Naive thymus-derived CD4-positive, alpha-beta T cell (primary cell): ENCODE measurements at regions not wholly inside any gene's neighbourhood (a gene's known extent, or its start where the extent isn't known, plus 50 kb on each side); places are given as distances from the start of the nearest gene placed in this dataset.

Source experiments
- ATAC-seq: fragments of 150-1000 bp; cut with Tn5 transposase; 2 replicates; pipeline ENCODE4 v1.10.0; 2021; ENCODE audit warnings: mild to moderate bottlenecking, moderate library complexity
- CTCF ChIA-PET: fragments of 350-600 bp; sonication (Branson Sonifier 250); formaldehyde crosslinking; loops from one replicate; lab custom pipeline; 2021; ENCODE audit warnings: antibody characterized with exemption; lab: Charles Lee
- POLR2A ChIA-PET: fragments of 350-600 bp; sonication (Branson Sonifier 250); formaldehyde crosslinking; loops from one replicate; lab custom pipeline; 2021; ENCODE audit warnings: antibody characterized with exemption, inconsistent platforms; lab: Charles Lee
- DNase-seq, 9 donors: peaks; one replicate each; pipeline versions ENCODE4 v3.0.0 to v3.0.0-alpha.2; 2020 to 2022; ENCODE audit warnings: mixed read lengths in 1 of 9
- H3K27ac ChIP-seq: one replicate; pipeline ENCODE4 v1.7.0; 2013; ENCODE audit warnings: mild to moderate bottlenecking, low read depth, low read length, moderate library complexity
- H3K27me3 ChIP-seq, 2 donors: one replicate each; pipeline ENCODE4 v1.7.0; 2013; ENCODE audit warnings: low read length in 2 of 2, mild to moderate bottlenecking in 2 of 2, moderate library complexity in 2 of 2; ENCODE audit not compliant: control insufficient read depth in 2 of 2, insufficient read depth in 2 of 2
- H3K36me3 ChIP-seq, 3 experiments: 1 replicate in 2 of 3; 2 replicates in 1 of 3; pipeline ENCODE4 v1.7.0; 2013; ENCODE audit warnings: low read length in 3 of 3, mild to moderate bottlenecking in 3 of 3, moderate library complexity in 1 of 3; ENCODE audit not compliant: insufficient read depth in 3 of 3, control insufficient read depth in 2 of 3
- H3K4me1 ChIP-seq, 2 donors: one replicate each; pipeline ENCODE4 v1.7.0; 2013; ENCODE audit warnings: low read length in 2 of 2, mild to moderate bottlenecking in 2 of 2, moderate library complexity in 1 of 2; ENCODE audit not compliant: control insufficient read depth in 2 of 2, insufficient read depth in 2 of 2
- H3K4me3 ChIP-seq: 2 replicates; pipeline ENCODE4 v1.7.0; 2013; ENCODE audit warnings: mild to moderate bottlenecking, low read length
- H3K9me3 ChIP-seq, 3 experiments: 1 replicate in 2 of 3; 2 replicates in 1 of 3; pipeline ENCODE4 v1.7.0; 2013; ENCODE audit warnings: low read length in 3 of 3; ENCODE audit not compliant: control insufficient read depth in 2 of 3
- H3K27ac Mint-ChIP-seq, 9 donors: one replicate each; pipeline ENCODE4 v1.8.0; 2020 to 2022; ENCODE audit warnings: mixed read lengths in 9 of 9, mild to moderate bottlenecking in 8 of 9, moderate library complexity in 5 of 9, inconsistent platforms in 2 of 9
- H3K27me3 Mint-ChIP-seq, 5 donors: one replicate each; pipeline ENCODE4 v1.8.0; 2021 to 2022; ENCODE audit warnings: mixed read lengths in 5 of 5, mild to moderate bottlenecking in 1 of 5
- H3K36me3 Mint-ChIP-seq, 5 donors: one replicate each; pipeline ENCODE4 v1.8.0; 2020 to 2022; ENCODE audit warnings: mixed read lengths in 5 of 5, mild to moderate bottlenecking in 3 of 5, inconsistent platforms in 1 of 5
- H3K4me1 Mint-ChIP-seq, 7 donors: one replicate each; pipeline ENCODE4 v1.8.0; 2020 to 2022; ENCODE audit warnings: mixed read lengths in 7 of 7, mild to moderate bottlenecking in 3 of 7, inconsistent platforms in 1 of 7
- H3K4me3 Mint-ChIP-seq, 10 donors: one replicate each; pipeline ENCODE4 v1.8.0; 2020 to 2022; ENCODE audit warnings: mild to moderate bottlenecking in 10 of 10, mixed read lengths in 10 of 10, moderate library complexity in 6 of 10, inconsistent platforms in 2 of 10
- H3K9me3 Mint-ChIP-seq, 11 donors: one replicate each; pipeline ENCODE4 v1.8.0; 2020 to 2022; ENCODE audit warnings: mixed read lengths in 11 of 11, mild to moderate bottlenecking in 4 of 11, inconsistent platforms in 1 of 11, moderate library complexity in 1 of 11
- intact Hi-C, 2 donors: fragments of 100-400 bp; cut with micrococcal nuclease; formaldehyde crosslinking; loops; one replicate each; pipeline ENCODE4 v1.15.1; 2023

DNA sequence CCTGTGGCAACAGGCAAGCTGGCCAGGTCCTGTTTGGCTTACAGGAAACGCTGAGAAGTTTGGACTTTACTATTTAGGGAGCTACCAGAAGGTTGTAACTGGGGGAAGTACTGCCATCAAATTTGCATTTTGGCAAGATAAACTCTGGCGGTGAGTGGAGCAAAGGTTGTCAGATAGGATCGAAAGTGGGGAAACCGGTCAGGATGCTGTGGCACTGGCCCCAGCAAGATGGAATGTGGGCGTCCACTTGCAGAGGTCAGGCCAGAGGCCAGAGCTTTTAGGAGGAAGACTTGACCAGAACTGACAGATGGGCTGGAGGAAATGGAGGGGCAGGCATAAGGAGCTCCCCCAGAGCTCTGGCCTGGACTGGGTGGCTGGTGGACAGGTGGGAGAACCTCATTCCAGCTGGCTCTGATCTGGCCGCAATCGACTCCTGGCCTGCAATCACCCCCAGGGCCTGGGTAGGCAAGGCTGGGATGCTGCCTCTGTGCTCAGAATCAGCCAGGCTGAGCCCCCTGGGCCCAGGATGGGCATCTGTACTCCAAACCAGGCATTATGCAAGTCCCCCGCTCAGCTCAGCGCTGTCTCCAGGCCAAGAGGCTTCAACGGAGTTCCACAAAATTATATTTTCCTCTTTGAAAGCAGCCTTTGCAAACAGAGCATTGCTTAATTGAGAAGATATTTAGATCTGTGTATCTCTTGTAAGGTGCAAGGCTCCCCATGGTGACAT is 178.3 kb upstream of the NECTIN1 start:
- ChIA-PET CTCF (interaction anchor here (0.8 kb wide), 1 partner anchor 17 kb away, joined by 3 read pairs; no protein-coding TSS in a partner anchor), POLR2A (no interaction called here)
- Mint-ChIP-seq H3K36me3 (no peaks in the 10 kb centered on the region), H3K4me3 (no peak overlapping the region), H3K27me3 (peaks cover 8 to 40% (median 9%) of the 10 kb centered on the region in 5 donors), H3K9me3 (peaks cover 0 to 2% (median 0%) of the 10 kb centered on the region in 11 donors), H3K4me1 (no peaks in the 10 kb centered on the region), H3K27ac (no peak overlapping the region)
- ATAC-seq (no peak), DNase-seq (no peak)
- intact Hi-C loops = no loop called here
- no peaks in the 10 kb centered on the region for H3K4me1 ChIP-seq
- H3K27ac ChIP-seq = no peak overlapping the region
- no peaks in the 10 kb centered on the region for H3K36me3 ChIP-seq
- H3K9me3 ChIP-seq = no peaks in the 10 kb centered on the region
- H3K27me3 ChIP-seq = no peaks in the 10 kb centered on the region
- no peak overlapping the region for H3K4me3 ChIP-seq

GRCh38 chr11:119906376-119906775 is 177.4 kb upstream of the NECTIN1 start:
- ATAC-seq (no peak), DNase-seq (no peak)
- Mint-ChIP-seq H3K4me3 (no peak overlapping the region), H3K27me3 (peaks cover 8 to 40% (median 9%) of the 10 kb centered on the region in 5 donors), H3K36me3 (no peaks in the 10 kb centered on the region), H3K9me3 (peaks cover 0 to 2% (median 0%) of the 10 kb centered on the region in 11 donors), H3K27ac (no peak overlapping the region), H3K4me1 (no peaks in the 10 kb centered on the region)
- no peaks in the 10 kb centered on the region for H3K36me3 ChIP-seq
- H3K27ac ChIP-seq = no peak overlapping the region
- intact Hi-C loops = no loop called here
- H3K9me3 ChIP-seq = no peaks in the 10 kb centered on the region
- H3K4me3 ChIP-seq = no peak overlapping the region
- H3K4me1 ChIP-seq = no peaks in the 10 kb centered on the region
- H3K27me3 ChIP-seq = no peaks in the 10 kb centered on the region
- ChIA-PET CTCF (no interaction called here), POLR2A (no interaction called here)

GRCh38 chr11:119905162-119905561 is 176.2 kb upstream of the NECTIN1 start:
- no peak overlapping the region for H3K4me3 Mint-ChIP-seq
- no peaks in the 10 kb centered on the region for H3K36me3 Mint-ChIP-seq
- no peak for ATAC-seq
- no peaks in the 10 kb centered on the region for H3K4me1 Mint-ChIP-seq
- ChIA-PET POLR2A (no interaction called here), CTCF (no interaction called here)
- no peaks in the 10 kb centered on the region for H3K9me3 ChIP-seq
- H3K36me3 ChIP-seq = no peaks in the 10 kb centered on the region
- no peak overlapping the region for H3K27ac Mint-ChIP-seq
- H3K27ac ChIP-seq = no peak overlapping the region
- H3K27me3 Mint-ChIP-seq = peaks cover 4 to 39% (median 9%) of the 10 kb centered on the region in 5 donors
- peaks cover 0 to 2% (median 0%) of the 10 kb centered on the region in 11 donors for H3K9me3 Mint-ChIP-seq
- no peaks in the 10 kb centered on the region for H3K4me1 ChIP-seq
- no peak overlapping the region for H3K4me3 ChIP-seq
- intact Hi-C loops = no loop called here
- DNase-seq = no peak
- H3K27me3 ChIP-seq = no peaks in the 10 kb centered on the region

DNA sequence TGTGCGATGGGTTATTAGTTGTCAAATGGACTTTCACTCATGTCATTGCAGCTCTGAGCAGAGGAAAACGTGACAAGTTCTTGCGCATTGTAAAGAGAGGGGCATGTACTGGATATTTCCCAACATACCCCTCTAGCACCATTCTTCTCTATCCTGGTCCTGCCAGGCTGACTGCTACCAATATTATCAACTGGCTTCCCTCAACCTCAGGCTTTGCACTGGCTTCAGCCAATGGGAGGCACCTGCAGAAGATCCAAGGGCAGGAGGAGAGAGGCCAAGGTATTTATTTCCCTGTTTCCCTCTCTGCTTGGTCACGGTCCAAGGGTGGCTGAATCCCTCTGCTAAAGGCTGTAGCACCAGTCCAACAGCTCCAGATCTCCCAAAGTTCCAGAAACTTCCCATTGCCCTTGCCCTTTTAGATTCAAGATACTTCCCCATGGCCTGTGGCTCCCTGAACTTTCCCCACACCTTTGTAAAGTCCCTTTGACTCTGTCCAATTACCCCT is 175.6 kb upstream of the NECTIN1 start:
- no peak overlapping the region for H3K4me3 ChIP-seq
- intact Hi-C loops = no loop called here
- Mint-ChIP-seq H3K27ac (no peak overlapping the region), H3K36me3 (no peaks in the 10 kb centered on the region), H3K4me1 (no peaks in the 10 kb centered on the region), H3K4me3 (no peak overlapping the region), H3K9me3 (peaks cover 0 to 2% (median 0%) of the 10 kb centered on the region in 11 donors), H3K27me3 (peaks cover 4 to 37% (median 8%) of the 10 kb centered on the region in 5 donors)
- ATAC-seq (no peak), DNase-seq (no peak)
- H3K27me3 ChIP-seq = no peaks in the 10 kb centered on the region
- no peaks in the 10 kb centered on the region for H3K9me3 ChIP-seq
- ChIA-PET CTCF (no interaction called here), POLR2A (no interaction called here)
- H3K4me1 ChIP-seq = no peaks in the 10 kb centered on the region
- no peaks in the 10 kb centered on the region for H3K36me3 ChIP-seq
- no peak overlapping the region for H3K27ac ChIP-seq

GRCh38 chr11:119903821-119904220 is 174.8 kb upstream of the NECTIN1 start:
- DNase-seq (no peak), ATAC-seq (no peak)
- H3K36me3 ChIP-seq = no peaks in the 10 kb centered on the region
- no peaks in the 10 kb centered on the region for H3K36me3 Mint-ChIP-seq
- H3K4me1 Mint-ChIP-seq = no peaks in the 10 kb centered on the region
- no peak overlapping the region for H3K4me3 ChIP-seq
- no peak overlapping the region for H3K27ac Mint-ChIP-seq
- ChIA-PET POLR2A (no interaction called here), CTCF (no interaction called here)
- H3K27me3 ChIP-seq = no peaks in the 10 kb centered on the region
- no peak overlapping the region for H3K27ac ChIP-seq
- H3K4me1 ChIP-seq = no peaks in the 10 kb centered on the region
- no peaks in the 10 kb centered on the region for H3K9me3 ChIP-seq
- intact Hi-C loops = no loop called here
- H3K27me3 Mint-ChIP-seq = peaks cover 0 to 34% (median 8%) of the 10 kb centered on the region in 5 donors
- peaks cover 0 to 2% (median 0%) of the 10 kb centered on the region in 11 donors for H3K9me3 Mint-ChIP-seq
- H3K4me3 Mint-ChIP-seq = no peak overlapping the region

DNA sequence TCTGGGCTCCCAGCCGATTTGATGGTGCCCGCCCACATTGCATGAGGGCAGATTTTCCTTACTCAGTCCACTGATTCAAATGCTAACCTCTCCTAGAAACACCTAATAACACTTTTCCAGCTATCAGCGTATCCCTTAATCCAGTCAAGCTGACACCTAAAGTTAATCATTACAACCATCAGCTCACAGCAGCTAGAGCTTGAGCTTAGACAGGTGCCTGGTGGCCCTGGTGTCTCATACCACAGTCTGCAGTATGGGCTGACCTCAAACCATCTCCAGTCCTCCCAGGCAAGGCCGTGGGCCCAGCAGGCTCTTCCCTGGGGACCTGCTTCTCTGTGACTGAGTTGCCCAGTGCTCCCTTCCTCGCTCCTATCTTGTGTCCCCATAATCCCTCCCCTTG is 174.4 kb upstream of the NECTIN1 start:
- DNase-seq (no peak), ATAC-seq (no peak)
- Mint-ChIP-seq H3K27ac (no peak overlapping the region), H3K9me3 (peaks cover 0 to 2% (median 0%) of the 10 kb centered on the region in 11 donors), H3K4me3 (no peak overlapping the region), H3K4me1 (no peaks in the 10 kb centered on the region), H3K27me3 (peaks cover 0 to 32% (median 8%) of the 10 kb centered on the region in 5 donors), H3K36me3 (no peaks in the 10 kb centered on the region)
- ChIA-PET POLR2A (no interaction called here), CTCF (no interaction called here)
- Histone ChIP-seq H3K4me1 (no peaks in the 10 kb centered on the region), H3K36me3 (no peaks in the 10 kb centered on the region), H3K9me3 (no peaks in the 10 kb centered on the region), H3K27me3 (no peaks in the 10 kb centered on the region), H3K4me3 (no peak overlapping the region), H3K27ac (no peak overlapping the region)
- intact Hi-C loops = no loop called here
